HepG2 (cell line): ENCODE measurements at regions not wholly inside any gene's neighbourhood (a gene's known extent, or its start where the extent isn't known, plus 50 kb on each side); places are given as distances from the start of the nearest gene placed in this dataset.

ENCODE experiments used
- ATAC-seq: fragments of 200-7000 bp; cut with Tn5 transposase; 3 replicates; pipeline ENCODE4 v1.9.1; 2020; ENCODE audit warnings: mild to moderate bottlenecking, moderate library complexity
- BruUV-seq: library from RNA; stranded (reverse); fragments of 400-500 nt; replicated peaks from 2 replicates; lab custom pipeline; 2021; lab: Mats Ljungman, UMichigan
- CTCF ChIA-PET: fragments of 300-600 bp; formaldehyde crosslinking; extraction: SDS; loops from one replicate; lab custom pipeline; 2021; ENCODE audit warnings: low total read pairs, inconsistent platforms, low intra/inter-chr PET ratio; lab: Yijun Ruan, JAX
- POLR2A ChIA-PET: fragments of 350-600 bp; sonication (Branson Sonifier 250); formaldehyde crosslinking; loops from one replicate; lab custom pipeline; 2020; ENCODE audit warnings: antibody characterized with exemption, inconsistent platforms; lab: Yijun Ruan, JAX
- DNase-seq: peaks from one replicate; pipeline ENCODE4 v3.0.0-alpha.2; 2015; ENCODE audit warnings: low spot score
- FAIRE-seq: peaks from 3 replicates; lab custom pipeline; 2011; peaks lifted over from hg19 to GRCh38; lab: Jason Lieb, UNC
- H2AFZ ChIP-seq: one replicate; pipeline ENCODE4 v1.6.1; 2011; ENCODE audit warnings: low read length, inconsistent platforms
- H3K27ac ChIP-seq: fragments of 300-600 bp; 3 replicates; pipeline ENCODE4 v1.8.0; 2011; ENCODE audit warnings: mixed run types, mild to moderate bottlenecking, mixed read lengths, low read length, inconsistent platforms; ENCODE audit not compliant: insufficient read depth; ENCODE audit errors: extremely low read length
- H3K27me3 ChIP-seq, 2 experiments: fragments of 200-600 bp in 1 of 2; 2 replicates in 1 of 2; 3 replicates in 1 of 2; pipeline versions ENCODE4 v1.6.0 to v1.8.0; 2011; ENCODE audit warnings: low read length in 2 of 2, mild to moderate bottlenecking in 2 of 2, moderate library complexity in 2 of 2, inconsistent platforms in 1 of 2; ENCODE audit not compliant: insufficient read depth in 2 of 2, control insufficient read depth in 1 of 2
- H3K36me3 ChIP-seq, 2 experiments: fragments of 200-600 bp in 1 of 2; replicated peaks in 1 of 2; 2 replicates in 1 of 2; 3 replicates in 1 of 2; pipeline versions ENCODE4 v1.5.1 to v1.8.0; 2011; ENCODE audit warnings: low read length in 2 of 2, inconsistent platforms in 1 of 2; ENCODE audit not compliant: insufficient read depth in 2 of 2, control insufficient read depth in 1 of 2
- H3K4me1 ChIP-seq: 2 replicates; pipeline ENCODE4 v1.5.1; 2012; ENCODE audit warnings: low read length, inconsistent platforms; ENCODE audit not compliant: insufficient read depth
- H3K4me2 ChIP-seq: 2 replicates; pipeline ENCODE4 v1.6.0; 2011; ENCODE audit warnings: low read depth, low read length, inconsistent platforms
- H3K4me3 ChIP-seq, 3 experiments: fragments of 200-600 bp in 1 of 3; sonication (generic), shearing (Covaris generic) in 1 of 3; replicated peaks in 1 of 3; 2 replicates each; pipeline ENCODE4 v1.5.1; 2011 to 2016; ENCODE audit warnings: low read length in 3 of 3, inconsistent platforms in 2 of 3, low read depth in 2 of 3, mild to moderate bottlenecking in 2 of 3, control low read depth in 1 of 3, mixed read lengths in 1 of 3; ENCODE audit not compliant: insufficient read depth in 1 of 3
- H3K79me2 ChIP-seq: one replicate; pipeline ENCODE4 v1.6.1; 2011; ENCODE audit warnings: low read length, inconsistent platforms; ENCODE audit not compliant: insufficient read depth
- H3K9ac ChIP-seq: 2 replicates; pipeline ENCODE4 v1.6.0; 2011; ENCODE audit warnings: mild to moderate bottlenecking, low read depth, low read length, inconsistent platforms; ENCODE audit not compliant: insufficient read depth
- H3K9me3 ChIP-seq: 2 replicates; pipeline ENCODE4 v1.5.1; 2012; ENCODE audit warnings: mild to moderate bottlenecking, low read length
- H4K20me1 ChIP-seq: 2 replicates; pipeline ENCODE4 v1.6.0; 2011; ENCODE audit warnings: inconsistent platforms, mild to moderate bottlenecking, low read length, moderate library complexity; ENCODE audit not compliant: insufficient read depth
- DDIT3 ChIP-seq: sonication (generic); formaldehyde crosslinking; IDR thresholded peaks from 2 replicates; pipeline ENCODE4 v1.4.0; 2020; ENCODE audit warnings: mild to moderate bottlenecking, missing genetic modification reagents
- GPBP1L1 ChIP-seq: sonication (generic); formaldehyde crosslinking; IDR thresholded peaks from 2 replicates; pipeline ENCODE4 v1.5.0; 2020; ENCODE audit warnings: mild to moderate bottlenecking, missing genetic modification reagents
- IRF1 ChIP-seq: sonication (generic); formaldehyde crosslinking; IDR thresholded peaks from 2 replicates; pipeline ENCODE4 v1.4.0; 2020; ENCODE audit warnings: low read depth, mild to moderate bottlenecking, missing genetic modification reagents
- MATR3 ChIP-seq: sonication (generic); formaldehyde crosslinking; IDR thresholded peaks from 2 replicates; pipeline ENCODE4 v1.4.0; 2020; ENCODE audit warnings: missing genetic modification reagents
- PLRG1 ChIP-seq: fragments of 450-650 bp; conservative IDR thresholded peaks from 2 replicates; pipeline ENCODE4 v1.6.1; 2016
- RAD51 ChIP-seq: fragments of 450-650 bp; IDR thresholded peaks from 2 replicates; pipeline ENCODE4 v1.6.1; 2016; ENCODE audit warnings: borderline replicate concordance
- RARA ChIP-seq: IDR thresholded peaks from 2 replicates; pipeline ENCODE4 v1.6.1; 2016; ENCODE audit warnings: missing genetic modification reagents, missing compliant biosample characterization
- RBM22 ChIP-seq: fragments of 200-400 bp; formaldehyde crosslinking; optimal IDR thresholded peaks from 2 replicates; pipeline ENCODE3; 2017; ENCODE audit warnings: mild to moderate bottlenecking, low read length, moderate library complexity
- SMAD3 ChIP-seq: sonication (generic); formaldehyde crosslinking; IDR thresholded peaks from 2 replicates; pipeline ENCODE4 v1.4.0; 2020; ENCODE audit warnings: missing genetic modification reagents
- ZNF253 ChIP-seq: sonication (generic); formaldehyde crosslinking; IDR thresholded peaks from 2 replicates; pipeline ENCODE4 v1.8.0; 2022; ENCODE audit warnings: mild to moderate bottlenecking, missing genetic modification reagents, borderline replicate concordance
- ZNF296 ChIP-seq: sonication (generic); formaldehyde crosslinking; conservative IDR thresholded peaks from 2 replicates; pipeline ENCODE4 v1.5.0; 2020; ENCODE audit warnings: mild to moderate bottlenecking, missing genetic modification reagents
- WGBS: methylation state at CpG from one replicate; pipeline ENCODE4 v1.1.6; 2017; ENCODE audit warnings: low lambda C conversion rate; 5-methylcytosine and 5-hydroxymethylcytosine counted together
- in situ Hi-C: cut with HindIII; loops from 2 replicates; pipeline ENCODE4 v1.10.0; 2017; ENCODE audit warnings: low pct_unique_long_range_greater_than_20kb; ENCODE audit not compliant: extremely low pct_ligation_motif_present
- intact Hi-C: fragments of 100-400 bp; cut with micrococcal nuclease; formaldehyde crosslinking; loops from one replicate; pipeline ENCODE4 v1.10.0; 2022; ENCODE audit not compliant: unreplicated experiment
- TF ChIP-seq, protein P1 (sequence below): IDR thresholded peaks from 2 replicates; pipeline ENCODE4 v1.6.1; 2016; ENCODE audit warnings: low read depth, control low read depth

DNA sequence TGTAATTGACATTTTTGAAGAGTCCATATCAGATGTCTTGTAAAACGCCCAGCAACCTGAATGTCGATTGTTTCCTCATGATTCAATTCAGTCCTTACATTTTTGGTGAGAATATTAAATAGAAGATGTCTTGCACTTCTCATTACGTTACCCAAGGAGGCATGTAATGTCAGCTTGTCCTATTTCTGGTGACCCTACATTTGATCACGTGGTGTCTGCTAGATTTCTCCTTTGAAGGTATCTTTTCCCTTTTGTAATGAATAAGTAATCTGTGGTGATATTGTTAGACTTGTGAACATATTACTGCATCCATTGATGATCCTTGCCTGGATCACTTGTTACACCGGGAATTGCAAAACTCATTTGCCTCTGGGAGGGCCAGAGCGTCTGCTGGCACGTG lies 87.6 kb upstream of the DISP3 start:
- CTCF ChIA-PET, result no interaction called here

GRCh38 chr1:11391886-11392285 lies 87.1 kb upstream of the DISP3 start:
- POLR2A ChIA-PET, result no interaction called here
- Histone ChIP-seq H3K4me1 (peaks cover 10% of the 10 kb centered on the region; the same call in 1 of the 2 replicates), H3K27ac (no peak overlapping the region), H3K9ac (no peak overlapping the region), H3K4me2 (no peak overlapping the region), H4K20me1 (no peaks in the 10 kb centered on the region; the same call in 1 of the 2 replicates), H3K9me3 (no peaks in the 10 kb centered on the region), H3K27me3 (peaks cover 6 to 55% of the 10 kb centered on the region in 2 experiments; a peak in 4 of 5 replicates), H3K79me2 (no peaks in the 10 kb centered on the region), H3K36me3 (no peaks in the 10 kb centered on the region), H2AFZ (no peak overlapping the region), H3K4me3 (no peak overlapping the region)
- no peak for FAIRE-seq
- intact Hi-C loops, result loop anchor here (10.0 kb wide), 1 partner anchor 933 kb away; no protein-coding TSS in a partner anchor
- CTCF ChIA-PET, result no interaction called here
- WGBS, result 63% methylated on average over 5 of the region's 8 CpGs
- DNase-seq, result no peak
- in situ Hi-C loops, result no loop called here
- ATAC-seq, result no peak
- no TSS peak for BruUV-seq
- TF ChIP-seq IRF1 (CRISPR knock-in tag) (no peak), GPBP1L1 (CRISPR knock-in tag) (no peak), ZNF296 (no peak), RBM22 (no peak), ZNF253 (CRISPR knock-in tag) (no peak), SMAD3 (CRISPR knock-in tag) (no peak), DDIT3 (CRISPR knock-in tag) (no peak), PLRG1 (no peak), RARA (CRISPR knock-in tag) (no peak)
- TF ChIP-seq, protein P1, sequence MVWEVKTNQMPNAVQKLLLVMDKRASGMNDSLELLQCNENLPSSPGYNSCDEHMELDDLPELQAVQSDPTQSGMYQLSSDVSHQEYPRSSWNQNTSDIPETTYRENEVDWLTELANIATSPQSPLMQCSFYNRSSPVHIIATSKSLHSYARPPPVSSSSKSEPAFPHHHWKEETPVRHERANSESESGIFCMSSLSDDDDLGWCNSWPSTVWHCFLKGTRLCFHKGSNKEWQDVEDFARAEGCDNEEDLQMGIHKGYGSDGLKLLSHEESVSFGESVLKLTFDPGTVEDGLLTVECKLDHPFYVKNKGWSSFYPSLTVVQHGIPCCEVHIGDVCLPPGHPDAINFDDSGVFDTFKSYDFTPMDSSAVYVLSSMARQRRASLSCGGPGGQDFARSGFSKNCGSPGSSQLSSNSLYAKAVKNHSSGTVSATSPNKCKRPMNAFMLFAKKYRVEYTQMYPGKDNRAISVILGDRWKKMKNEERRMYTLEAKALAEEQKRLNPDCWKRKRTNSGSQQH (CRISPR knock-in tag), result no peak

More for the DNA sequence above, 87.6 kb upstream of the DISP3 start:
- H3K79me2 ChIP-seq, result no peaks in the 10 kb centered on the region
- no TSS peak for BruUV-seq
- H3K4me3 ChIP-seq, result no peak overlapping the region
- TF ChIP-seq RAD51 (peak; percentile 36; the same call in 1 of the 2 replicates), MATR3 (no peak)
- in situ Hi-C loops (no loop called here), intact Hi-C loops (loop anchor here (10.0 kb wide), 1 partner anchor 933 kb away; no protein-coding TSS in a partner anchor)
- H2AFZ ChIP-seq, result no peak overlapping the region
- H3K9ac ChIP-seq, result no peak overlapping the region
- peaks cover 10% of the 10 kb centered on the region; the same call in 1 of the 2 replicates for H3K4me1 ChIP-seq
- WGBS, result under 1% methylated on average over 7 of the region's 7 CpGs
- no peak for FAIRE-seq
- no peaks in the 10 kb centered on the region for H3K9me3 ChIP-seq
- H3K27me3 ChIP-seq, result peaks cover 6 to 58% of the 10 kb centered on the region in 2 experiments; a peak in 4 of 5 replicates
- H3K36me3 ChIP-seq, result no peaks in the 10 kb centered on the region
- DNase-seq, result no peak
- H4K20me1 ChIP-seq, result no peaks in the 10 kb centered on the region; the same call in 1 of the 2 replicates
- ATAC-seq, result no peak
- POLR2A ChIA-PET, result no interaction called here
- no peak overlapping the region for H3K27ac ChIP-seq
- H3K4me2 ChIP-seq, result no peak overlapping the region
